Endothelial cell of umbilical vein (primary cell): ENCODE measurements at regions not wholly inside any gene's neighbourhood (a gene's known extent, or its start where the extent isn't known, plus 50 kb on each side); places are given as distances from the start of the nearest gene placed in this dataset.

Source experiments
- BruUV-seq: library from RNA; stranded (reverse); fragments of 400-500 nt; replicated peaks from 2 replicates; lab custom pipeline; 2021; lab: Mats Ljungman, UMichigan
- CTCF ChIA-PET: fragments of 300-600, 350-600 bp; sonication (Branson Sonifier 250); formaldehyde crosslinking; loops from one replicate; lab custom pipeline; 2021; ENCODE audit warnings: antibody characterized with exemption, inconsistent platforms; lab: Charles Lee
- POLR2A ChIA-PET: fragments of 300-600, 350-600 bp; sonication (Branson Sonifier 250); formaldehyde crosslinking; loops from one replicate; lab custom pipeline; 2021; ENCODE audit warnings: antibody characterized with exemption, inconsistent platforms; lab: Charles Lee
- DNase-seq: peaks from one replicate; pipeline ENCODE4 v3.0.0-alpha.2; 2011; ENCODE audit warnings: low read depth, low spot score
- FAIRE-seq: peaks from 2 replicates; lab custom pipeline; 2011; peaks lifted over from hg19 to GRCh38; lab: Jason Lieb, UNC
- H2AFZ ChIP-seq: 2 replicates; pipeline ENCODE4 v1.6.0; 2012; ENCODE audit warnings: low read depth, low read length, control low read depth, inconsistent platforms
- H3K27ac ChIP-seq: 2 replicates; pipeline ENCODE4 v1.5.1; 2011; ENCODE audit warnings: low read depth, mild to moderate bottlenecking, control low read depth, low read length, moderate library complexity; ENCODE audit not compliant: insufficient read depth
- H3K27me3 ChIP-seq, 2 experiments: 2 replicates each; pipeline versions ENCODE4 v1.6.0 to v1.6.1; 2011; ENCODE audit warnings: low read length in 2 of 2, mixed read lengths in 1 of 2; ENCODE audit not compliant: control insufficient read depth in 2 of 2, insufficient read depth in 2 of 2
- H3K36me3 ChIP-seq, 2 experiments: 2 replicates in 1 of 2; 3 replicates in 1 of 2; pipeline ENCODE4 v1.5.1; 2011; ENCODE audit warnings: low read length in 2 of 2, mild to moderate bottlenecking in 1 of 2, moderate library complexity in 1 of 2; ENCODE audit not compliant: control insufficient read depth in 2 of 2, insufficient read depth in 2 of 2; ENCODE audit errors: extremely low read depth in 1 of 2
- H3K4me1 ChIP-seq: 3 replicates; pipeline ENCODE4 v1.5.1; 2011; ENCODE audit warnings: mild to moderate bottlenecking, low read length; ENCODE audit not compliant: control insufficient read depth, insufficient read depth; ENCODE audit errors: extremely low read depth
- H3K4me2 ChIP-seq: 2 replicates; pipeline ENCODE4 v1.6.1; 2011; ENCODE audit warnings: low read length, control low read depth, mixed read lengths; ENCODE audit not compliant: insufficient read depth
- H3K4me3 ChIP-seq, 3 experiments: fragments of 200-600 bp in 1 of 3; sonication (generic), shearing (Covaris generic) in 1 of 3; replicated peaks in 1 of 3; 2 replicates each; pipeline ENCODE4 v1.5.1; 2011 to 2016; ENCODE audit warnings: control low read depth in 3 of 3, low read length in 3 of 3, mild to moderate bottlenecking in 2 of 3, inconsistent platforms in 1 of 3, low read depth in 1 of 3, moderate library complexity in 1 of 3; ENCODE audit not compliant: insufficient read depth in 1 of 3
- H3K79me2 ChIP-seq: 2 replicates; pipeline ENCODE4 v1.6.0; 2012; ENCODE audit warnings: low read length, inconsistent platforms; ENCODE audit not compliant: control insufficient read depth, insufficient read depth
- H3K9ac ChIP-seq: replicated peaks from 2 replicates; pipeline ENCODE3; 2011; ENCODE audit warnings: low read length, control low read depth; ENCODE audit not compliant: insufficient read depth; ENCODE audit errors: extremely low read depth
- H3K9me1 ChIP-seq: replicated peaks from 3 replicates; pipeline ENCODE4 v1.6.0; 2011; ENCODE audit warnings: mild to moderate bottlenecking, low read length; ENCODE audit not compliant: control insufficient read depth, insufficient read depth; ENCODE audit errors: extremely low read depth
- H3K9me3 ChIP-seq: replicated peaks from 2 replicates; pipeline ENCODE4 v1.5.1; 2012; ENCODE audit warnings: low read length, inconsistent platforms; ENCODE audit not compliant: control insufficient read depth, insufficient read depth
- H4K20me1 ChIP-seq: replicated peaks from 2 replicates; pipeline ENCODE3; 2011; ENCODE audit warnings: mild to moderate bottlenecking, low read length; ENCODE audit not compliant: control insufficient read depth, insufficient read depth; ENCODE audit errors: extremely low read depth
- CTCF ChIP-seq, 2 donors: IDR thresholded peaks; 1 replicate in 1 of 2; 2 replicates in 1 of 2; pipeline ENCODE4 v1.5.1; 2011; ENCODE audit warnings: low read length in 2 of 2, mild to moderate bottlenecking in 2 of 2, moderate library complexity in 2 of 2, control low read depth in 1 of 2, inconsistent platforms in 1 of 2, low read depth in 1 of 2; ENCODE audit not compliant: insufficient read depth in 1 of 2; ENCODE audit errors: extremely low read depth in 1 of 2
- EZH2 ChIP-seq: IDR thresholded peaks from 2 replicates; pipeline ENCODE4 v1.6.1; 2012; ENCODE audit warnings: borderline replicate concordance, low read depth, mild to moderate bottlenecking, moderate library complexity, low read length, inconsistent platforms; ENCODE audit not compliant: severe bottlenecking
- FOS ChIP-seq: IDR thresholded peaks from 2 replicates; pipeline ENCODE4 v1.6.1; 2011; ENCODE audit warnings: mild to moderate bottlenecking, low read length, moderate library complexity, borderline replicate concordance; ENCODE audit not compliant: insufficient read depth
- GATA2 ChIP-seq: IDR thresholded peaks from 2 replicates; pipeline ENCODE4 v1.7.0; 2011; ENCODE audit warnings: low read depth, mild to moderate bottlenecking, moderate library complexity, mixed read lengths, low read length; ENCODE audit not compliant: insufficient read length, insufficient read depth
- JUN ChIP-seq: IDR thresholded peaks from 2 replicates; pipeline ENCODE4 v1.6.1; 2011; ENCODE audit warnings: borderline replicate concordance, low read depth; ENCODE audit not compliant: insufficient read length, insufficient read depth
- MAX ChIP-seq: IDR thresholded peaks from 2 replicates; pipeline ENCODE4 v1.6.1; 2011; ENCODE audit not compliant: insufficient read depth, insufficient read length
- MYC ChIP-seq: IDR thresholded peaks from one replicate; pipeline ENCODE4 v1.6.1; 2011; ENCODE audit warnings: mild to moderate bottlenecking, low read depth, low read length
- POLR2A ChIP-seq: IDR thresholded peaks from 2 replicates; pipeline ENCODE4 v1.6.1; 2012; ENCODE audit warnings: low read depth, mild to moderate bottlenecking, control low read depth, low read length
- POLR2AphosphoS5 ChIP-seq: IDR thresholded peaks from 2 replicates; pipeline ENCODE4 v1.6.1; 2012; ENCODE audit warnings: low read depth, mild to moderate bottlenecking, control low read depth, low read length, moderate library complexity; ENCODE audit not compliant: insufficient read depth
- dilution Hi-C: fragments of 300-500 bp; cut with MboI; formaldehyde crosslinking; loops from one replicate; pipeline ENCODE4 v1.15.0; 2019; ENCODE audit warnings: low sequenced_read_pairs; ENCODE audit not compliant: extremely low pct_ligation_motif_present
- intact Hi-C: fragments of 100-400 bp; cut with micrococcal nuclease; formaldehyde crosslinking; loops from one replicate; pipeline ENCODE4 v1.10.0; 2022

- FAIRE-seq (no peak), DNase-seq (peak; percentile 14)
- ChIA-PET CTCF (interaction anchor here (1.4 kb wide), 1 partner anchor 9 kb away, joined by 3 read pairs; no protein-coding TSS in a partner anchor), POLR2A (no interaction called here)
- Histone ChIP-seq H3K27me3 (no peaks in the 10 kb centered on the region), H3K79me2 (no peaks in the 10 kb centered on the region), H3K4me1 (peaks cover 22% of the 10 kb centered on the region), H3K9me1 (no peaks in the 10 kb centered on the region), H3K27ac (no peak overlapping the region), H2AFZ (no peak overlapping the region), H3K4me2 (no peak overlapping the region), H3K36me3 (no peaks in the 10 kb centered on the region), H3K4me3 (no peak overlapping the region), H3K9ac (no peak overlapping the region), H4K20me1 (no peaks in the 10 kb centered on the region), H3K9me3 (no peaks in the 10 kb centered on the region)
- dilution Hi-C loops: no loop called here
- TF ChIP-seq MYC: no peak
- TF ChIP-seq MAX: no peak
- TF ChIP-seq POLR2AphosphoS5: no peak
- TF ChIP-seq POLR2A: no peak
- no peak for TF ChIP-seq EZH2
- no peak for TF ChIP-seq JUN
- TF ChIP-seq GATA2: no peak
- TF ChIP-seq FOS: no peak
- TF ChIP-seq CTCF (IDR thresholded peaks at IDR 0.05; ENCODE audit: extremely low read depth in 1 of 2, insufficient read depth in 1 of 2, low read depth in 1 of 2, low read length in 2 of 2): no peak
- intact Hi-C loops: loop anchor here (10.0 kb wide), 1 partner anchor 276 kb away; no protein-coding TSS in a partner anchor
- BruUV-seq: no TSS peak
These were observed 57.4 kb upstream of the RGS18 start for GRCh38 chr1:192100686-192101468.
